HEK293T (cell line): ENCODE measurements at regions not wholly inside any gene's neighbourhood (a gene's known extent, or its start where the extent isn't known, plus 50 kb on each side); places are given as distances from the start of the nearest gene placed in this dataset.

Experiments
- ARNT ChIP-seq: fragments of 450-650 bp; IDR thresholded peaks from 2 replicates; pipeline ENCODE4 v1.6.1; 2017; ENCODE audit warnings: mild to moderate bottlenecking
- BHLHE40 ChIP-seq: fragments of 450-650 bp; IDR thresholded peaks from 2 replicates; pipeline ENCODE4 v1.6.1; 2016; ENCODE audit warnings: mild to moderate bottlenecking, moderate library complexity, borderline replicate concordance
- ELF4 ChIP-seq: fragments of 450-650 bp; IDR thresholded peaks from 2 replicates; pipeline ENCODE4 v1.6.1; 2017; ENCODE audit warnings: antibody characterized with exemption
- FOXA1 ChIP-seq: fragments of 450-650 bp; IDR thresholded peaks from 2 replicates; pipeline ENCODE4 v1.6.1; 2016; ENCODE audit warnings: mild to moderate bottlenecking
- FOXK2 ChIP-seq: fragments of 450-650 bp; IDR thresholded peaks from 2 replicates; pipeline ENCODE4 v1.6.1; 2016; ENCODE audit warnings: mild to moderate bottlenecking
- FOXM1 ChIP-seq: fragments of 450-650 bp; IDR thresholded peaks from 2 replicates; pipeline ENCODE4 v1.6.1; 2017; ENCODE audit warnings: mild to moderate bottlenecking, borderline replicate concordance
- NFRKB ChIP-seq: fragments of 450-650 bp; IDR thresholded peaks from 2 replicates; pipeline ENCODE4 v1.6.1; 2016; ENCODE audit warnings: mild to moderate bottlenecking, moderate library complexity
- PKNOX1 ChIP-seq: fragments of 450-650 bp; IDR thresholded peaks from 2 replicates; pipeline ENCODE4 v1.6.1; 2016
- SP1 ChIP-seq: fragments of 450-650 bp; IDR thresholded peaks from 2 replicates; pipeline ENCODE4 v1.6.1; 2017
- SUZ12 ChIP-seq: fragments of 450-650 bp; IDR thresholded peaks from 2 replicates; pipeline ENCODE4 v1.6.1; 2016; ENCODE audit warnings: mild to moderate bottlenecking
- TARDBP ChIP-seq: fragments of 450-650 bp; IDR thresholded peaks from 2 replicates; pipeline ENCODE4 v1.6.1; 2016

- TF ChIP-seq TARDBP: no peak
- TF ChIP-seq SUZ12: no peak
- no peak for TF ChIP-seq ELF4
- no peak for TF ChIP-seq SP1
- TF ChIP-seq FOXK2: no peak
- TF ChIP-seq FOXM1: no peak
- TF ChIP-seq ARNT: no peak
- no peak for TF ChIP-seq BHLHE40
- no peak for TF ChIP-seq FOXA1
- no peak for TF ChIP-seq PKNOX1
- TF ChIP-seq NFRKB: no peak
Observed at GRCh38 chr20:50353289-50353961, 156.8 kb upstream of the PTPN1 start.
